ENCODE measurements at regions not wholly inside any gene's neighbourhood (a gene's known extent, or its start where the extent isn't known, plus 50 kb on each side); places are given as distances from the start of the nearest gene placed in this dataset.

- TF ChIP-seq, protein P1, sequence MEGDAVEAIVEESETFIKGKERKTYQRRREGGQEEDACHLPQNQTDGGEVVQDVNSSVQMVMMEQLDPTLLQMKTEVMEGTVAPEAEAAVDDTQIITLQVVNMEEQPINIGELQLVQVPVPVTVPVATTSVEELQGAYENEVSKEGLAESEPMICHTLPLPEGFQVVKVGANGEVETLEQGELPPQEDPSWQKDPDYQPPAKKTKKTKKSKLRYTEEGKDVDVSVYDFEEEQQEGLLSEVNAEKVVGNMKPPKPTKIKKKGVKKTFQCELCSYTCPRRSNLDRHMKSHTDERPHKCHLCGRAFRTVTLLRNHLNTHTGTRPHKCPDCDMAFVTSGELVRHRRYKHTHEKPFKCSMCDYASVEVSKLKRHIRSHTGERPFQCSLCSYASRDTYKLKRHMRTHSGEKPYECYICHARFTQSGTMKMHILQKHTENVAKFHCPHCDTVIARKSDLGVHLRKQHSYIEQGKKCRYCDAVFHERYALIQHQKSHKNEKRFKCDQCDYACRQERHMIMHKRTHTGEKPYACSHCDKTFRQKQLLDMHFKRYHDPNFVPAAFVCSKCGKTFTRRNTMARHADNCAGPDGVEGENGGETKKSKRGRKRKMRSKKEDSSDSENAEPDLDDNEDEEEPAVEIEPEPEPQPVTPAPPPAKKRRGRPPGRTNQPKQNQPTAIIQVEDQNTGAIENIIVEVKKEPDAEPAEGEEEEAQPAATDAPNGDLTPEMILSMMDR (conservative IDR thresholded peaks at IDR 0.05) = no peak
- no peaks in the 10 kb centered on the region for H3K9me3 Mint-ChIP-seq
- peaks cover 2% of the 10 kb centered on the region for H3K27me3 Mint-ChIP-seq (ENCODE audit: low read depth)
- H3K27ac Mint-ChIP-seq (ENCODE audit: unreplicated experiment) = no peak overlapping the region
- no peaks in the 10 kb centered on the region for H3K4me1 Mint-ChIP-seq
- DNase-seq (ENCODE audit: low read depth, low spot score) = no peak
- H3K4me3 Mint-ChIP-seq = no peak overlapping the region
- H3K36me3 Mint-ChIP-seq (ENCODE audit: low read depth) = no peaks in the 10 kb centered on the region
Observed at GRCh38 chr6:130314271-130314670, 51.5 kb upstream of the TMEM200A start.

DNA sequence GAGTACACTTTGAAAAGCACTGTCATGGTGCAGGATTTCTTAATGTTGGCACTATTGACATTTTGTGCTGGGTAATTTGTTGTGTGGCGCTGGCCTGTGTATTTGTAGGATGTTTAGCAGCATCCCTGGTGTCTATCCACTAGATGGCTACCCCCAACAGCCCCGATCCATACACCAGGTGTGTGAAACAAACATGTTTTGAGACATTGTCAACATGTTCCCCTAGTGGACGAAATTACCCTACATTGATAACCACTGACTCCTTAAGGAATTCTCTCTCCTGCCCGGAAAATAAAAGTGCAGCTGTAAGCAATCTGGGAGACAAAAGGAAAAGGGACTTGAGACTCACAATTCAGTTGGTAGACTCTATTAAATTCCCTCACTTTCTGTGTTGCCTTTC lies 52.6 kb upstream of the TMEM200A start:
- Mint-ChIP-seq H3K27me3 (ENCODE audit: low read depth) (no peaks in the 10 kb centered on the region), H3K27ac (ENCODE audit: unreplicated experiment) (no peak overlapping the region), H3K4me3 (no peak overlapping the region), H3K9me3 (no peaks in the 10 kb centered on the region), H3K36me3 (ENCODE audit: low read depth) (no peaks in the 10 kb centered on the region), H3K4me1 (no peaks in the 10 kb centered on the region)
- TF ChIP-seq, protein P1 (conservative IDR thresholded peaks at IDR 0.05) = peak; percentile 18
- no peak for DNase-seq (ENCODE audit: low read depth, low spot score)

DNA sequence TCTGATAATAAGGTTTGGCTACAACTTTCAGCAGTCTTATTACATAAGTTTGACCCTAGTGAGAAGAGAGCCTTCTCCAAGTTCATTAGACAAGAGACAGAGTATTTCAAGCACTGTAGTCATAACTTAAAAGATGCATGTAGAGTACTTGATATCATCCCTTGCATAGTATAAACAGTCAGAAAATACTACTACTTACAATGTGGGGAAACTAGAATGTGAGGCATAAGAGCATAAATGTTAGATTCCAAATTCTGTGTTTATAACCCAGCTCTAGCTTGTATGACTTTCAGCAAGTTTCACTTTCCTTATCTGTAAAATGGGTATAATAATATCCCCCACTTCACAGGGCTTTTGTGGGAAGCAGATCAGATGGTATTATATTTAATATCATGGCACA lies 56.8 kb upstream of the TMEM200A start:
- no peak overlapping the region for H3K4me3 Mint-ChIP-seq
- DNase-seq (ENCODE audit: low read depth, low spot score) = no peak
- no peaks in the 10 kb centered on the region for H3K27me3 Mint-ChIP-seq (ENCODE audit: low read depth)
- no peak overlapping the region for H3K27ac Mint-ChIP-seq (ENCODE audit: unreplicated experiment)
- H3K36me3 Mint-ChIP-seq (ENCODE audit: low read depth) = no peaks in the 10 kb centered on the region
- no peaks in the 10 kb centered on the region for H3K9me3 Mint-ChIP-seq
- TF ChIP-seq, protein P1 (conservative IDR thresholded peaks at IDR 0.05) = no peak
- no peaks in the 10 kb centered on the region for H3K4me1 Mint-ChIP-seq

GRCh38 chr6:130307752-130308361 lies 58.0 kb upstream of the TMEM200A start:
- Mint-ChIP-seq H3K4me1 (no peaks in the 10 kb centered on the region), H3K9me3 (peaks cover 3% of the 10 kb centered on the region), H3K4me3 (no peak overlapping the region), H3K27ac (ENCODE audit: unreplicated experiment) (no peak overlapping the region), H3K36me3 (ENCODE audit: low read depth) (no peaks in the 10 kb centered on the region), H3K27me3 (ENCODE audit: low read depth) (no peaks in the 10 kb centered on the region)
- TF ChIP-seq, protein P1 (conservative IDR thresholded peaks at IDR 0.05) = no peak
- no peak for DNase-seq (ENCODE audit: low read depth, low spot score)

DNA sequence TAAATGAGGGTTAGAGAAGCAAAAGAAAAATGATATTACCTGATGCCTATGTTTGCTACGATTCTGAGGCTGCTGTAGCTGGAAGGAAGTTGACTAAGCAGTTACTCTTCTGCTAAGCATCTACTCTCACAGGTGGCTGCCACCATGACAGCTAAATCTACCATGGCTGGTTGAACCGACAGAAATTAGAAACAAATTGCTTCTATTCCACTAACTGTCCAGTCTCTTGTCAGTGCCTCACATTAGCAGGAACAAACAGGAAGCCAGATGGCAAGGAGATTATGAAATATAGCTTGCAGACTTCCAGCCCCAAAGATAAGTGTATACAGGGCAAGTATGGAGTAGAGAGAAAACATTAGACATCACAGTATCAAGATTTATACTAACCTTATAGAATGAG lies 59.4 kb upstream of the TMEM200A start:
- H3K4me1 Mint-ChIP-seq = no peaks in the 10 kb centered on the region
- no peak for DNase-seq (ENCODE audit: low read depth, low spot score)
- TF ChIP-seq, protein P1 (conservative IDR thresholded peaks at IDR 0.05) = no peak
- no peak overlapping the region for H3K27ac Mint-ChIP-seq (ENCODE audit: unreplicated experiment)
- H3K27me3 Mint-ChIP-seq (ENCODE audit: low read depth) = no peaks in the 10 kb centered on the region
- no peaks in the 10 kb centered on the region for H3K36me3 Mint-ChIP-seq (ENCODE audit: low read depth)
- H3K9me3 Mint-ChIP-seq = peaks cover 4% of the 10 kb centered on the region
- no peak overlapping the region for H3K4me3 Mint-ChIP-seq
